ENCODE measurements at regions not wholly inside any gene's neighbourhood (a gene's known extent, or its start where the extent isn't known, plus 50 kb on each side); places are given as distances from the start of the nearest gene placed in this dataset.

DNA sequence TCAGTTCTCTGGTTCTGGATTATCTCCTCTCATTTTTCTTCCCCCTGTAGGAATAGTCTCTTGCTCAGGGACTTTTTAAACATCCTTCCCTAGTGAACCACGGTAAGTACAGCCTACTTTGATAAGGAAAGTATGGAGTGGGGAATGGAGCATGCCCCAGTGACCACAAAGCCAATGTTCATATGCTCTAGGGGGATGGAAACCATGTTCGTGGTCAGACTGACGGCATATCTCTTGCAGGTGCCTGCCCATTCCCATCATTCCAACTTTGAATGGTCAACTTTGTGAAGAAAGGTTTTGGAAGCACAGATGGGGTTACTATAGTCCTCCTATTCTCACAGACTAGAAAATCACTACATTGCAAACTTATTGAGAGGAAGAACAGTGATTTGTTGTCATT lies 332.5 kb upstream of the NCAM1 start:
- no peak for ATAC-seq
- Histone ChIP-seq H3K4me1 (no peaks in the 10 kb centered on the region), H3K36me3 (no peaks in the 10 kb centered on the region), H3K9me3 (no peaks in the 10 kb centered on the region), H3K27me3 (no peaks in the 10 kb centered on the region), H3K4me3 (no peak overlapping the region), H3K27ac (no peak overlapping the region)
- TF ChIP-seq, protein P1, sequence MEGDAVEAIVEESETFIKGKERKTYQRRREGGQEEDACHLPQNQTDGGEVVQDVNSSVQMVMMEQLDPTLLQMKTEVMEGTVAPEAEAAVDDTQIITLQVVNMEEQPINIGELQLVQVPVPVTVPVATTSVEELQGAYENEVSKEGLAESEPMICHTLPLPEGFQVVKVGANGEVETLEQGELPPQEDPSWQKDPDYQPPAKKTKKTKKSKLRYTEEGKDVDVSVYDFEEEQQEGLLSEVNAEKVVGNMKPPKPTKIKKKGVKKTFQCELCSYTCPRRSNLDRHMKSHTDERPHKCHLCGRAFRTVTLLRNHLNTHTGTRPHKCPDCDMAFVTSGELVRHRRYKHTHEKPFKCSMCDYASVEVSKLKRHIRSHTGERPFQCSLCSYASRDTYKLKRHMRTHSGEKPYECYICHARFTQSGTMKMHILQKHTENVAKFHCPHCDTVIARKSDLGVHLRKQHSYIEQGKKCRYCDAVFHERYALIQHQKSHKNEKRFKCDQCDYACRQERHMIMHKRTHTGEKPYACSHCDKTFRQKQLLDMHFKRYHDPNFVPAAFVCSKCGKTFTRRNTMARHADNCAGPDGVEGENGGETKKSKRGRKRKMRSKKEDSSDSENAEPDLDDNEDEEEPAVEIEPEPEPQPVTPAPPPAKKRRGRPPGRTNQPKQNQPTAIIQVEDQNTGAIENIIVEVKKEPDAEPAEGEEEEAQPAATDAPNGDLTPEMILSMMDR (IDR thresholded peaks at IDR 0.05), result no peak
- DNase-seq, result no peak
- intact Hi-C loops (cut with DNase I), result no loop called here

DNA sequence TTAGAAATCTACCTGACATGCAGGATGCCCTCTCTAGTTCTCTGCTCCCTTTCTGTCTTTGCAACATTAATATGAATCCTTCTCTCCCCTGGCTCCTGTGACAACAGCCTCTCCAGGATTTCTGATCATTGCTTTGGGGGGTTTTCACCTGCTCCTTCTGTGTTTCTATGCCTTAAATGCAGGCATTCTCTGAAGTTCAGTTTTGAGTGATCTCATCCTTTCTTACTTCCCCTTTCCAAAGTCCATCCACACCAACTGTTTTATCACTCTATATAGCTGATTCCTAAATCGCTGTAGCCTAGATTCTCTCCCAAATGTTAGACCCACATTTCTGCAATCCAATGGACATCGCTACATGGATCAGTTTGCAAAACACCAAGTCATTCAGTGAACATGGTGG lies 330.7 kb upstream of the NCAM1 start:
- DNase-seq (no peak), ATAC-seq (no peak)
- H3K36me3 ChIP-seq, result no peaks in the 10 kb centered on the region
- no peak overlapping the region for H3K4me3 ChIP-seq
- H3K27me3 ChIP-seq, result peaks cover 0 to 7% of the 10 kb centered on the region in 2 donors
- intact Hi-C loops (cut with DNase I), result no loop called here
- no peaks in the 10 kb centered on the region for H3K4me1 ChIP-seq
- H3K9me3 ChIP-seq, result no peaks in the 10 kb centered on the region
- H3K27ac ChIP-seq, result no peak overlapping the region
- TF ChIP-seq, protein P1 (IDR thresholded peaks at IDR 0.05), result no peak

DNA sequence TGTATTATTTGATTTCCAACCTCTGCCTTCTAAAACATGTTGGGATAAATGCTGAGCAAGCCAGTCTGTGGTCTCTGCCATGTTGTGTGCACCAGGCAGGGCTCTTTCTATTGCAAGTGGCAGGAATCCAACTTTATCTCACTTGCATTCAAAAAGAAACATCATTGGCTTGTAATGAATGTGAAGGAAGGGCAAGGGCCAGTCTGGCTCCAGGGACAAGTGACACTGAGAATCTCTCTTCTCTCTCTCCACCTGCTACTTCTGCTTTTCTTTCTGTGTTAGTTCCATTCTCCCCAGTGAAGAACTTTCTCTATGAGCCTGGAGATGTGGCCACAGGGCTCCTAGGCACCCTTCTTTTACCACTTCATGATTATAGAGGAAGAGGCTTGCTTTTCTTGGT lies 329.9 kb upstream of the NCAM1 start:
- Histone ChIP-seq H3K9me3 (no peaks in the 10 kb centered on the region), H3K4me3 (no peak overlapping the region), H3K27ac (no peak overlapping the region), H3K36me3 (no peaks in the 10 kb centered on the region), H3K4me1 (no peaks in the 10 kb centered on the region), H3K27me3 (peaks cover 0 to 12% of the 10 kb centered on the region in 2 donors)
- ATAC-seq (no peak), DNase-seq (no peak)
- intact Hi-C loops (cut with DNase I), result no loop called here
- TF ChIP-seq, protein P1 (IDR thresholded peaks at IDR 0.05), result no peak

DNA sequence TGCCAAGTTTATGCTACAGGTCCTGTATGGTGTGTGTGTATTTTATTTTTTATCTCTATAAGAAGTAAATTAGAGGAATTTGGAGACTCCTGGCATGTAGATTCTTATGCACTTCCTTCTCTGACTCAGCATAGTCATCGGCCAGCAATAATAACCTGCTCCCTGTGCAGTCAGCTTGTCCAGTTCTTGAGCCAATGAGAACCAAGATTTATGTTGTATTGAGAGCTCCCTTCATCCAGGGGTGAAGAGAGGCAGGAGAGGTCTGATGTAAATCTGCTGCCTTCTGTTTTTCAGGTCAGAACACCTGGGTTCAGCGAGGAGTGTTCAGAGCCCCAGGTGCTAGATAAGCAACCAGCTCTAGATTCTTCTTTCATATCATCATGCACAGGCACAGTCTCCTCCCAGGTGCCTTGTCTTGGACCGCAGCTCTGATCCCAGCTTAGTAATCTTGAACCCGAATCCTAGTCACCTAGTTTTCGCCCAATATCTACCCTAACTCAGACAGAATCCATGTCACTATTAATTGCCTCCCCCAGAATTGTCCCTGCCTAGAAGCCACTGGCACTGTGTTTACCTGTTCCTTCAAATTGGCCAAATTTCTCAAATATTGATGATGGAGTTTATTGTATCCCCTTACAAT lies 328.2 kb upstream of the NCAM1 start:
- Histone ChIP-seq H3K4me3 (no peak overlapping the region), H3K36me3 (no peaks in the 10 kb centered on the region), H3K9me3 (no peaks in the 10 kb centered on the region), H3K4me1 (no peaks in the 10 kb centered on the region), H3K27ac (no peak overlapping the region), H3K27me3 (peaks cover 0 to 16% of the 10 kb centered on the region in 2 donors)
- DNase-seq (no peak), ATAC-seq (no peak)
- TF ChIP-seq, protein P1 (IDR thresholded peaks at IDR 0.05), result no peak
- intact Hi-C loops (cut with DNase I), result no loop called here

DNA sequence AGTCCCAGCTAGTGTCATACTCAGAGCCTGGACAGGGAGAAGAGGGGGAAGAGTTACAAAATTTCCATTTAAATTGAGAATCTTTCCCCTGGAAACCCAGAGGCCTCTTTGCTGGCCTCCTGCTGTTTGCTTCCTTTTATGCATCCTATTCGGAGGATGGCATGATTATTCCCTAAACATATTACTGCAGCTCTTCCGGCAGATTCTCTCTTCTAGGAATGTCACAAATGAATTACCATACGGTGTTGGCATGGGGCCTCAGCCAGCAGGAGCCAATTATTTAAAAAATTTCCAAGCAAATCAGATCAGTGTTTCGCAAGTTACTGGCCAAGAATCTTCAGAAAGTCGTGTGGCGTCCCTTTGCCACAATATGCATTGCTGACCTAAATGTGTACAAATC lies 326.7 kb upstream of the NCAM1 start:
- H3K4me3 ChIP-seq, result no peak overlapping the region
- H3K9me3 ChIP-seq, result peaks cover 0 to 8% of the 10 kb centered on the region in 2 donors
- TF ChIP-seq, protein P1 (IDR thresholded peaks at IDR 0.05), result no peak
- peaks cover 0 to 16% of the 10 kb centered on the region in 2 donors for H3K27me3 ChIP-seq
- ATAC-seq, result no peak
- no peaks in the 10 kb centered on the region for H3K36me3 ChIP-seq
- DNase-seq, result no peak
- H3K27ac ChIP-seq, result no peak overlapping the region
- intact Hi-C loops (cut with DNase I), result no loop called here
- no peaks in the 10 kb centered on the region for H3K4me1 ChIP-seq
